DND-41 (cell line): ENCODE measurements at regions not wholly inside any gene's neighbourhood (a gene's known extent, or its start where the extent isn't known, plus 50 kb on each side); places are given as distances from the start of the nearest gene placed in this dataset.
"Not testable (repeated sequence)": the region's sequence is repeated elsewhere in the genome, so short reads cannot be mapped to it uniquely, and the experiment has no call there.

Experiments used
- ATAC-seq: fragments of 200-7000 bp; cut with Tn5 transposase; 3 replicates; pipeline ENCODE4 v1.9.1; 2021; ENCODE audit warnings: low read depth; ENCODE audit not compliant: insufficient read depth
- DNase-seq: peaks from one replicate; pipeline ENCODE4 v3.0.0-alpha.2; 2020
- H2AFZ ChIP-seq: 2 replicates; pipeline ENCODE4 v1.6.0; 2012; ENCODE audit warnings: low read depth, low read length
- H3K27ac ChIP-seq: 2 replicates; pipeline ENCODE4 v1.5.1; 2012; ENCODE audit warnings: low read length, inconsistent platforms
- H3K27me3 ChIP-seq: fragments of 200-600 bp; sonication (generic); 2 replicates; pipeline ENCODE4 v1.6.0; 2012; ENCODE audit warnings: low read length, mild to moderate bottlenecking, inconsistent platforms; ENCODE audit not compliant: insufficient read depth, poor library complexity
- H3K36me3 ChIP-seq: 2 replicates; pipeline ENCODE4 v1.5.1; 2012; ENCODE audit warnings: low read length, inconsistent platforms; ENCODE audit not compliant: insufficient read depth
- H3K4me1 ChIP-seq: 2 replicates; pipeline ENCODE4 v1.5.1; 2012; ENCODE audit warnings: mild to moderate bottlenecking, low read length; ENCODE audit not compliant: insufficient read depth
- H3K4me2 ChIP-seq: 2 replicates; pipeline ENCODE4 v1.6.0; 2012; ENCODE audit warnings: mild to moderate bottlenecking, moderate library complexity, low read length, inconsistent platforms; ENCODE audit not compliant: insufficient read depth
- H3K4me3 ChIP-seq, 2 experiments: fragments of 200-600 bp in 1 of 2; shearing (Covaris generic) in 1 of 2; 2 replicates each; pipeline ENCODE4 v1.5.1; 2012 to 2016; ENCODE audit warnings: inconsistent platforms in 2 of 2, low read length in 2 of 2, mild to moderate bottlenecking in 2 of 2, low read depth in 1 of 2, moderate library complexity in 1 of 2
- H3K79me2 ChIP-seq: 2 replicates; pipeline ENCODE4 v1.6.0; 2012; ENCODE audit warnings: low read length, inconsistent platforms; ENCODE audit not compliant: insufficient read depth
- H3K9ac ChIP-seq: 2 replicates; pipeline ENCODE4 v1.6.0; 2012; ENCODE audit warnings: low read depth, mild to moderate bottlenecking, inconsistent platforms, low read length, moderate library complexity
- H3K9me3 ChIP-seq: 2 replicates; pipeline ENCODE4 v1.5.1; 2012; ENCODE audit warnings: low read length, moderate library complexity, mild to moderate bottlenecking, inconsistent platforms; ENCODE audit not compliant: insufficient read depth, severe bottlenecking
- H4K20me1 ChIP-seq: 2 replicates; pipeline ENCODE4 v1.6.0; 2012; ENCODE audit warnings: low read length; ENCODE audit not compliant: insufficient read depth
- EZH2 ChIP-seq: IDR thresholded peaks from 3 replicates; pipeline ENCODE4 v1.6.1; 2012; ENCODE audit warnings: borderline replicate concordance, low read depth, mild to moderate bottlenecking, moderate library complexity, low read length, inconsistent platforms; ENCODE audit not compliant: severe bottlenecking
- TF ChIP-seq, protein P1 (sequence below): IDR thresholded peaks from 2 replicates; pipeline ENCODE4 v1.5.1; 2012; ENCODE audit warnings: borderline replicate concordance, low read length, moderate library complexity, mild to moderate bottlenecking; ENCODE audit not compliant: poor library complexity, severe bottlenecking; ENCODE audit errors: extremely low read depth

DNA sequence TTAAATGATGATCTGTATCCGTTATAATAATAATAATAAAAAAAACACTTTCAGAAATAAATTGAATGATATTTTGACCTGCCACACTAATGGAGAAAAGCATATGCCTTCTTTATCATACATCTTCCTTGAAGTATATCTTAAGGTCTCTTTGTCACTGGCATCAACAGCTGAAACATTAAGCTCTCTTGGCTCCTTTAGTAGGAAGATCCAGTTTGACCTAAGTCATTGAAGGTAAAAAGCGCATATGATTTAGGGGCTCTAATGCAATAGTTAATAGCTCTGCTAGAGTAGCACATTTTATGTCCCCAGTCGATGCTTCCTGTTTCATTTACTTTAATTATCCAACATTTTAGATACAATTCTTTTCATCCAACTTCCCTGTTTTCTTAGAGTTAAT is 1010.8 kb downstream of the STPG2 start:
- H3K4me2 ChIP-seq, result no peak overlapping the region

DNA sequence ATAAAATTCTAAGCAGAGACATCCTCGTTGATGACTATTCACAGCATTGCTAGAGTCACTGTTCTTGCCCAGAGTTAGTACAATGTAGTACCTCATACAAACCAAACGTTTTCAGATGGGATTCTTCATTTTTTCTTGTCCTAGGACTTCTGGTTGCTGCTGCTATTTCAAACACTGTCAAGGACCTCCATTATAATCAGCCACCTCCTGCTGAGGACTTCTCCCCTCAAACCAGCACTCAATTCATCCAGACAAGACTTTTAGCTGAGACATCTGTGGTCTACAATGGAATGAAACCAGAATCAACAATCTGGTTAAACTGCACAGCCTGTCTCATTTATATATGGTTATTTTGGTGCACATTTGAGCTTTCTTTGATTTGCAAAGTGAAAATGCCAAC is 1008.8 kb downstream of the STPG2 start:
- H3K79me2 ChIP-seq, result no peaks in the 10 kb centered on the region
- H2AFZ ChIP-seq, result no peak overlapping the region
- H3K4me1 ChIP-seq, result no peaks in the 10 kb centered on the region
- H3K9ac ChIP-seq, result no peak overlapping the region
- ATAC-seq, result no peak
- H4K20me1 ChIP-seq, result no peaks in the 10 kb centered on the region
- H3K4me3 ChIP-seq, result no peak overlapping the region
- H3K36me3 ChIP-seq, result no peaks in the 10 kb centered on the region
- H3K27me3 ChIP-seq, result no peaks in the 10 kb centered on the region
- H3K27ac ChIP-seq, result no peak overlapping the region
- no peak overlapping the region for H3K4me2 ChIP-seq
- no peak for DNase-seq
- no peak for TF ChIP-seq EZH2
- TF ChIP-seq, protein P1, sequence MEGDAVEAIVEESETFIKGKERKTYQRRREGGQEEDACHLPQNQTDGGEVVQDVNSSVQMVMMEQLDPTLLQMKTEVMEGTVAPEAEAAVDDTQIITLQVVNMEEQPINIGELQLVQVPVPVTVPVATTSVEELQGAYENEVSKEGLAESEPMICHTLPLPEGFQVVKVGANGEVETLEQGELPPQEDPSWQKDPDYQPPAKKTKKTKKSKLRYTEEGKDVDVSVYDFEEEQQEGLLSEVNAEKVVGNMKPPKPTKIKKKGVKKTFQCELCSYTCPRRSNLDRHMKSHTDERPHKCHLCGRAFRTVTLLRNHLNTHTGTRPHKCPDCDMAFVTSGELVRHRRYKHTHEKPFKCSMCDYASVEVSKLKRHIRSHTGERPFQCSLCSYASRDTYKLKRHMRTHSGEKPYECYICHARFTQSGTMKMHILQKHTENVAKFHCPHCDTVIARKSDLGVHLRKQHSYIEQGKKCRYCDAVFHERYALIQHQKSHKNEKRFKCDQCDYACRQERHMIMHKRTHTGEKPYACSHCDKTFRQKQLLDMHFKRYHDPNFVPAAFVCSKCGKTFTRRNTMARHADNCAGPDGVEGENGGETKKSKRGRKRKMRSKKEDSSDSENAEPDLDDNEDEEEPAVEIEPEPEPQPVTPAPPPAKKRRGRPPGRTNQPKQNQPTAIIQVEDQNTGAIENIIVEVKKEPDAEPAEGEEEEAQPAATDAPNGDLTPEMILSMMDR, result no peak
- H3K9me3 ChIP-seq, result no peaks in the 10 kb centered on the region

More for the DNA sequence above, 1010.8 kb downstream of the STPG2 start:
- no peak overlapping the region for H2AFZ ChIP-seq
- TF ChIP-seq, protein P1, result no peak
- no peak for TF ChIP-seq EZH2
- DNase-seq (no peak), ATAC-seq (no peak)
- H3K27me3 ChIP-seq, result no peaks in the 10 kb centered on the region
- no peaks in the 10 kb centered on the region for H4K20me1 ChIP-seq
- H3K27ac ChIP-seq, result no peak overlapping the region
- H3K79me2 ChIP-seq, result no peaks in the 10 kb centered on the region
- no peak overlapping the region for H3K9ac ChIP-seq
- H3K4me3 ChIP-seq, result no peak overlapping the region
- H3K9me3 ChIP-seq, result no peaks in the 10 kb centered on the region
- H3K4me1 ChIP-seq, result no peaks in the 10 kb centered on the region
- H3K36me3 ChIP-seq, result no peaks in the 10 kb centered on the region

DNA sequence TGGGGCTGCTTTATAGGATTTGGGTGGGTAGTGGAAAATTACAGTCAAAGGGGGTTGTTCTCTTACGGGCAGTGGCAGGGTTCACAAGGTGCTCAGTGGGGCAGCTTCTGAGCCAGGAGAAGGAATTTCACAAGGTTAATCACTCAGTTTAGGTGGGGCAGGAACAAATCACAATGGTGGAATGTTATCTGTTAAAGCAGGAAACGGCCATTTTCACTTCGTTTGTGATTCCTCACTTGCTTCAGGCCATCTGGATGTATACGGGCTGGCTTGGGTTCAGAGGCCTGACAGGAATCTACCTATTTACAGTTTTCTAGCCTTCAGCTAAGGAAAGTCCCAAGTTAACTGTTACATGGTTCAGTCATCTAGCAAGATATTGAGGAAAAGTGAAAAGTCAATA is 1003.5 kb downstream of the STPG2 start:
- ATAC-seq, result no peak
- H3K27me3 ChIP-seq, result no peaks in the 10 kb centered on the region
- H3K4me3 ChIP-seq, result no peak overlapping the region
- no peak overlapping the region for H3K27ac ChIP-seq
- no peak overlapping the region for H2AFZ ChIP-seq
- no peaks in the 10 kb centered on the region for H3K9me3 ChIP-seq
- H3K9ac ChIP-seq, result no peak overlapping the region
- no peaks in the 10 kb centered on the region for H4K20me1 ChIP-seq
- no peak for TF ChIP-seq EZH2
- TF ChIP-seq, protein P1, result no peak
- DNase-seq, result no peak
- H3K36me3 ChIP-seq, result no peaks in the 10 kb centered on the region
- no peak overlapping the region for H3K4me2 ChIP-seq
- no peaks in the 10 kb centered on the region for H3K4me1 ChIP-seq
- no peaks in the 10 kb centered on the region for H3K79me2 ChIP-seq

DNA sequence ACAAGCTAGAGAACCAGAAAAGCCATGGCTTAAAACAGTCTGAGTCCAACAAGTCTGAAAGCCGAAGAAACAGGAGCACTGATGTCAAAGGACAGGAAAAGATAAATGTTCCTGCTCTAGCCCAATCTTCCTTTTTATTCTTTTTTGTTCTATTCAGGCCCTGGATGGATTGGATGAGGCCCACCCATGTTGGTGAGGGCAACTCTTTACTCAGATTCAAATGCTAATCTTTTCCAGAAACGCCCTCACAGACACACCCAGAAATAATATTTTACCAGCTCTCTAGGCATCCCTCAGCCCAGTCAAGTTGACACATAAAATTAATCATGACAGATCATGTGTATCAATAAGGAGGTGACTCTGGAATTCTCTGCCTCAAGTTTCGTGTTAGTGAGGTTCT is 1002.7 kb downstream of the STPG2 start:
- Histone ChIP-seq H4K20me1 (no peaks in the 10 kb centered on the region), H2AFZ (no peak overlapping the region), H3K36me3 (no peaks in the 10 kb centered on the region), H3K4me3 (no peak overlapping the region), H3K27me3 (no peaks in the 10 kb centered on the region), H3K9me3 (no peaks in the 10 kb centered on the region), H3K27ac (no peak overlapping the region), H3K9ac (no peak overlapping the region), H3K4me2 (no peak overlapping the region), H3K79me2 (no peaks in the 10 kb centered on the region), H3K4me1 (no peaks in the 10 kb centered on the region)
- TF ChIP-seq, protein P1, result no peak
- no peak for TF ChIP-seq EZH2
- ATAC-seq (no peak), DNase-seq (no peak)

DNA sequence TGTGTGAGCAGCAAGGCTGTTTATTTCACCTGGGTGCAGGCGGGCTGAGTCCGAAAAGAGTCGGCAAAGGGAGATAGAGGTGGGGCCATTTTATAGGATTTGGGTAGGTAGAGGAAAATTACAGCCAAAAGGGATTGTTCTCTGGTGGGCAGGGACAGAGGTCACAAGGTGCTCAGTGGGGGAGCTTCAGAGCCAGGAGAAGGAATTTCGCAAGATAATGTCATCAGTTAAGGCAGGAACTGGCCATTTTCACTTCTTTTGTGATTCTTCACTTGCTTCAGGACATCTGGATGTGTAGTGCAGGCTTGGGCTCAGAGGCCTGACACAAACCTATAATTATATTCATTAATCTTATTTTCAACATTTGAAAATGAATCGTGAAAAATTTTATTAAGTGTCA is 1001.9 kb downstream of the STPG2 start:
- not testable (repeated sequence) for ATAC-seq, H3K27me3 ChIP-seq, H3K27ac ChIP-seq, H3K4me3 ChIP-seq, H3K79me2 ChIP-seq, H3K4me2 ChIP-seq, H3K9ac ChIP-seq, H3K36me3 ChIP-seq, H3K9me3 ChIP-seq, H2AFZ ChIP-seq, DNase-seq, H3K4me1 ChIP-seq, H4K20me1 ChIP-seq
